ENCODE measurements at regions not wholly inside any gene's neighbourhood (a gene's known extent, or its start where the extent isn't known, plus 50 kb on each side); places are given as distances from the start of the nearest gene placed in this dataset.

DNA sequence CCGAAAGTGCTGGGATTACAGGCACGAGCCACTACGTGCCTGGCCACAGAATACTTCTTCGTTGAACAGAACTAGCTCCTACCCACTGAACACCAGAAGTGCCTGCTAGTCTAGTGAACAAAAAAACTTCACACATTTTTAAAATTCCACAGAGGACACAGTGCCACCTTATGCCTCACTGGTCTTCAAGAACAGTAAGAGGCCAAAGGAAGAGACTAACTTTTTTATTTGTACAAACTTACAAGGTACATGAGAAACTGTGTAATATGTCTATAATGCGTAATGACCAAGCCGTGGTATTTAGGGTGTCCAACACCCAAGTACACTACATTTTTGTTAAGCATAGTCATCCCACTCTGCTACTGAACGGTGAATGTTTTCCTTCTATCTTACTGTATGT is 144.4 kb upstream of the PTER start:
- DNase-seq (ENCODE audit: low read depth): no peak
- TF ChIP-seq, protein P1, sequence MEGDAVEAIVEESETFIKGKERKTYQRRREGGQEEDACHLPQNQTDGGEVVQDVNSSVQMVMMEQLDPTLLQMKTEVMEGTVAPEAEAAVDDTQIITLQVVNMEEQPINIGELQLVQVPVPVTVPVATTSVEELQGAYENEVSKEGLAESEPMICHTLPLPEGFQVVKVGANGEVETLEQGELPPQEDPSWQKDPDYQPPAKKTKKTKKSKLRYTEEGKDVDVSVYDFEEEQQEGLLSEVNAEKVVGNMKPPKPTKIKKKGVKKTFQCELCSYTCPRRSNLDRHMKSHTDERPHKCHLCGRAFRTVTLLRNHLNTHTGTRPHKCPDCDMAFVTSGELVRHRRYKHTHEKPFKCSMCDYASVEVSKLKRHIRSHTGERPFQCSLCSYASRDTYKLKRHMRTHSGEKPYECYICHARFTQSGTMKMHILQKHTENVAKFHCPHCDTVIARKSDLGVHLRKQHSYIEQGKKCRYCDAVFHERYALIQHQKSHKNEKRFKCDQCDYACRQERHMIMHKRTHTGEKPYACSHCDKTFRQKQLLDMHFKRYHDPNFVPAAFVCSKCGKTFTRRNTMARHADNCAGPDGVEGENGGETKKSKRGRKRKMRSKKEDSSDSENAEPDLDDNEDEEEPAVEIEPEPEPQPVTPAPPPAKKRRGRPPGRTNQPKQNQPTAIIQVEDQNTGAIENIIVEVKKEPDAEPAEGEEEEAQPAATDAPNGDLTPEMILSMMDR (conservative IDR thresholded peaks at IDR 0.05; ENCODE audit: low read depth, low read length): no peak
- no peak overlapping the region for H3K4me3 ChIP-seq (ENCODE audit: low read depth, low read length)

DNA sequence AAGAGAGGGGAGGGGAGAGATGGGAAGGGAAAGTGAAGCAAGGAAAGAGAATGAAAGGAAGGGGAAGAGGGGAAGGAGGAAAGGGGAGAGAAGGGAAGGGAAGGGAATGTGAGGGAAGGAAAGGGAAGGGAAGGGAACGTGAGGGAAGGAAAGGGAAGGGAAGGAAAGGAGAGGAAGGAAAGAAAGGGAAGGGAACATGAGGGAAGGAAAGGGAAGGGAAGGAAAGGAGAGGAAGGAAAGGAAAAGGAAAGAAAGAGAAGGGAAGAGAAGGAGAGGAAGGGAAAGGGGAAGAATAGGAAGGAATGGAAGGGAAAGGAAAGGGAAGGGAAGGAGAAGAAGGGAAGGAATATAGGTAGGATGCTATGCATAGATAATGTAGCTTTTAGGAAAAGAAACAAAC is 139.7 kb upstream of the PTER start:
- TF ChIP-seq, protein P1 (conservative IDR thresholded peaks at IDR 0.05; ENCODE audit: low read depth, low read length): no peak
- no peak overlapping the region for H3K4me3 ChIP-seq (ENCODE audit: low read depth, low read length)
- DNase-seq (ENCODE audit: low read depth): no peak

DNA sequence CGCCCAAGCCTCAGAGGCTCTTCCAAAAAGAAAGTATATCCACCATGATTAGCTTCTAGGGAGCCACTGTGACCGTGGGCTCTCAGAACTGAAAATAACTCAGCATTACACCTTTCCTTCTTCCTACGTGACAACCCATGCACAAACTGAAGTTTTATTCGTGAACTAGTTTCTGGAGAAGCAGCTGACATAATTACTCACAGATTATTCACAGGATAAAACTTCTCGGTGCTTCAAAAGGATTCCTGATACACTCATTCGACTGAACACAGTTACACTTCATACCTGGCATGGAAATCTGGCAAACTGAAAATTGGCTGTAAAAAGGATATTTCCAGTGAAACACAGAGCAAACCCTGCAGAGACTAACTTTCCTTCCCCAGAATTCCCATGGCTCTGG is 139.2 kb upstream of the PTER start:
- TF ChIP-seq, protein P1 (conservative IDR thresholded peaks at IDR 0.05; ENCODE audit: low read depth, low read length): no peak
- H3K4me3 ChIP-seq (ENCODE audit: low read depth, low read length): no peak overlapping the region
- DNase-seq (ENCODE audit: low read depth): no peak

DNA sequence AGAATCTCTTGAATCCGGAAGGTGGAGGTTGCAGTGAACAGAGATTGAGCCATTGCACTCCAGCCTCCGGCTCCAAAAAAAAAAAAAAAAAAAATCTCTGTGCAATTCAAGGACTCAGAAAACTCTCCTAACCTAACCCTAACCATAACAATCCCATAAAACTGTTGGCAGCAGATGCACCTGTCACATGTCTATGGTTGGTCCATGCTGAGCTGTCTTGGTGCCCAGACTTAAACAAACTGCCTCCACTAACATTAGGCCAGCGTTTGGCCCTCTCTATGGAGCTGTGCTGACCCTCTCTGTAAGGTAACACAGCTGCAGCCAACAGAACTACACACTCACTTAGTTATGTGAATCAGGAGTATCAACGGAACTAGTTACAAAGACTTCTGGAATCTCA is 132.5 kb upstream of the PTER start:
- TF ChIP-seq, protein P1 (conservative IDR thresholded peaks at IDR 0.05; ENCODE audit: low read depth, low read length): no peak
- DNase-seq (ENCODE audit: low read depth): no peak
- H3K4me3 ChIP-seq (ENCODE audit: low read depth, low read length): no peak overlapping the region

DNA sequence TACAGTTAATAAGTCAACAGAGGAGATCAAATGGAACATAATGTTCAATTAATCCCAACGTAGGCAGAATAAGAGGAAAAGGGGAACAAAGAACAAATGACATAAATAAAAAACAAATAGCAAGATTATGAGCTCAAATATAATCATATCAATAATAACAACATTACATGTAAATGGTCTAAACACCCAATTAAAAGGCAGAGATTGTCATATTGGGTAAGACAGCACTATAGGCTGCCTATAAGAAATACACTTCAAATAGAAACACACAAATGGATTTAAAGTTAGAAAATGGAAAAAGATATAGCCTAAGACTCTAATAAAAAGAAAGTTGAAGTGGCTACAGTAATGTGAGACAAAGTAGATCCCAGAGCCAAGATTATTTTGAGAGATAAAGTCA is 126.4 kb upstream of the PTER start:
- no peak for DNase-seq (ENCODE audit: low read depth)
- TF ChIP-seq, protein P1 (conservative IDR thresholded peaks at IDR 0.05; ENCODE audit: low read depth, low read length): no peak
- no peak overlapping the region for H3K4me3 ChIP-seq (ENCODE audit: low read depth, low read length)

DNA sequence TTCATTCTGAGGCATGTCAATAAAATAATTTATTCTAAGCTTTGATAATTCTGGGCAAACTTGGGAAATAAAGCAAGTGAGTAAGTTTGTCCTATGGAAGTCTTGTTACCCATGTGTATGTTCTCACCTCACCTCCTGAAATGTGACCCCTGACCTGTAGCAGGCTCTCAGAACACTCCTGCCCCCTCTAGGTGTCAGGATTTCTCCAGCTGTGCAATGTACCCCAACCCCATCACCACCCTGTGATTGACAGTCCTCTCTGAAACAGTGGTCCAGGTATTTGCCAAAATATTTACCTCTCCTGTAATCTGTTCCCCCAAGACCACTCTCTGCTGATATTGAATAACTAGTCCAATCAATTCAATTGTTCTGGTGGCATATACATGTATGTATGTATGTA is 122.6 kb upstream of the PTER start:
- no peak overlapping the region for H3K4me3 ChIP-seq (ENCODE audit: low read depth, low read length)
- TF ChIP-seq, protein P1 (conservative IDR thresholded peaks at IDR 0.05; ENCODE audit: low read depth, low read length): no peak
- DNase-seq (ENCODE audit: low read depth): no peak

DNA sequence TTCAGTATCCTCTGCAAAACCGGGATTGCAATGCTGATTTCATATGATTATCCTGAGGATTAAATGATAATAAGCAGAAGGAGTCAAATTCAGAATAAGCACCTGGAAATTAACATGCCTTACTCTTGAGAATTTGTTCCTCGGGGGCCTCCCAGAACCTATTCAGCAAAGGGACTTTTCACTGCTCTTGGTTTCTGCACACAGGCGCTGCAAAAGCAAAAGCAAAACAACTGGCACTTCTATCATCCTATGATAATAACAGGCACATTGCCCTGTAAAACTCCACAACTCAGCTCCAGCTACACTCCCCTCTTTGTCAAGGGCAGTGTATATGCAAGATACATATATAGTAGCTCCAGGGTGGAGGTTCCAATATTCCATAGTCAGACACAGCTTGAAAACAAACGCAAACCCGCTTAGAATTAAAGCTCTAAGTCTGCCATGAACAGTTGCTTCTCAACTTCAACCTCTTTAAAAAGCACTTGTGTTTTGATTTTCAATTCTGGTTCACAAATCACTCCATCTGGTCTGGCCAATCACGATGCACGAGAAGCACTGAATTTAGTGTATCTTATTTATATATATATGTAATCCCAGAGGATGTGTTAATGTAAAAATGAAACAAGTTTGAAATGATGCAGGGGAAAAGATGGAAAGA is 119.9 kb upstream of the PTER start:
- no peak for DNase-seq (ENCODE audit: low read depth)
- TF ChIP-seq, protein P1 (conservative IDR thresholded peaks at IDR 0.05; ENCODE audit: low read depth, low read length): no peak
- H3K4me3 ChIP-seq (ENCODE audit: low read depth, low read length): no peak overlapping the region
